ENCODE measurements at regions not wholly inside any gene's neighbourhood (a gene's known extent, or its start where the extent isn't known, plus 50 kb on each side); places are given as distances from the start of the nearest gene placed in this dataset.

GRCh38 chr13:34358811-34359513 lies 541.0 kb downstream of the RFC3 start:
- H3K27ac ChIP-seq (ENCODE audit: low read length): no peak overlapping the region
- peak overlapping the region; percentile 26; the same call in 1 of the 2 replicates for H3K4me2 ChIP-seq (ENCODE audit: low read length)

GRCh38 chr13:34360702-34361101 lies 542.8 kb downstream of the RFC3 start:
- H3K4me3 ChIP-seq (ENCODE audit: low read length): no peak overlapping the region
- H3K27ac ChIP-seq (ENCODE audit: low read length): no peak overlapping the region
- H3K4me2 ChIP-seq (ENCODE audit: low read length): no peak overlapping the region
- no peak for TF ChIP-seq CTCF (IDR thresholded peaks at IDR 0.05; ENCODE audit: low read depth, low read length)
- TF ChIP-seq EZH2phosphoT487 (IDR thresholded peaks at IDR 0.05; ENCODE audit: low read depth): no peak
- H3K36me3 ChIP-seq (replicated peaks; ENCODE audit: low read depth, low read length): no peaks in the 10 kb centered on the region
- H3K9ac ChIP-seq (ENCODE audit: low read length): no peak overlapping the region
- H3K79me2 ChIP-seq (ENCODE audit: low read length): no peaks in the 10 kb centered on the region
- H3K9me3 ChIP-seq (ENCODE audit: insufficient read depth, low read length): no peaks in the 10 kb centered on the region
- H3K4me1 ChIP-seq (ENCODE audit: low read length): peaks cover 26% of the 10 kb centered on the region
- H4K20me1 ChIP-seq (ENCODE audit: insufficient read depth, low read length): no peaks in the 10 kb centered on the region
- H2AFZ ChIP-seq (ENCODE audit: low read depth, low read length): no peak overlapping the region; the same call in 1 of the 2 replicates
- H3K27me3 ChIP-seq (ENCODE audit: low read depth, low read length): no peaks in the 10 kb centered on the region

More at GRCh38 chr13:34358811-34359513, 541.0 kb downstream of the RFC3 start:
- Histone ChIP-seq H3K4me1 (ENCODE audit: low read length) (peaks cover 26% of the 10 kb centered on the region), H3K9me3 (ENCODE audit: insufficient read depth, low read length) (no peaks in the 10 kb centered on the region), H4K20me1 (ENCODE audit: insufficient read depth, low read length) (no peaks in the 10 kb centered on the region), H3K36me3 (replicated peaks; ENCODE audit: low read depth, low read length) (no peaks in the 10 kb centered on the region), H3K27me3 (ENCODE audit: low read depth, low read length) (no peaks in the 10 kb centered on the region), H2AFZ (ENCODE audit: low read depth, low read length) (no peak overlapping the region), H3K9ac (ENCODE audit: low read length) (no peak overlapping the region), H3K79me2 (ENCODE audit: low read length) (no peaks in the 10 kb centered on the region), H3K4me3 (ENCODE audit: low read length) (no peak overlapping the region)
- no peak for TF ChIP-seq EZH2phosphoT487 (IDR thresholded peaks at IDR 0.05; ENCODE audit: low read depth)
- no peak for TF ChIP-seq CTCF (IDR thresholded peaks at IDR 0.05; ENCODE audit: low read depth, low read length)

- TF ChIP-seq EZH2phosphoT487 (IDR thresholded peaks at IDR 0.05; ENCODE audit: low read depth) (no peak), CTCF (IDR thresholded peaks at IDR 0.05; ENCODE audit: low read depth, low read length) (no peak)
- no peaks in the 10 kb centered on the region for H3K9me3 ChIP-seq (ENCODE audit: insufficient read depth, low read length)
- H4K20me1 ChIP-seq (ENCODE audit: insufficient read depth, low read length): no peaks in the 10 kb centered on the region
- H3K4me2 ChIP-seq (ENCODE audit: low read length): no peak overlapping the region
- no peak overlapping the region for H3K27ac ChIP-seq (ENCODE audit: low read length)
- peaks cover 26% of the 10 kb centered on the region for H3K4me1 ChIP-seq (ENCODE audit: low read length)
- no peak overlapping the region for H3K4me3 ChIP-seq (ENCODE audit: low read length)
- H3K9ac ChIP-seq (ENCODE audit: low read length): no peak overlapping the region
- no peaks in the 10 kb centered on the region for H3K79me2 ChIP-seq (ENCODE audit: low read length)
- no peaks in the 10 kb centered on the region for H3K27me3 ChIP-seq (ENCODE audit: low read depth, low read length)
- H2AFZ ChIP-seq (ENCODE audit: low read depth, low read length): no peak overlapping the region
- no peaks in the 10 kb centered on the region for H3K36me3 ChIP-seq (replicated peaks; ENCODE audit: low read depth, low read length)
These were observed 543.6 kb downstream of the RFC3 start for GRCh38 chr13:34361560-34361959.

- Histone ChIP-seq H3K79me2 (ENCODE audit: low read length) (no peaks in the 10 kb centered on the region), H3K27me3 (ENCODE audit: low read depth, low read length) (no peaks in the 10 kb centered on the region), H3K4me3 (ENCODE audit: low read length) (no peak overlapping the region), H3K4me2 (ENCODE audit: low read length) (no peak overlapping the region), H3K9ac (ENCODE audit: low read length) (no peak overlapping the region), H2AFZ (ENCODE audit: low read depth, low read length) (no peak overlapping the region), H4K20me1 (ENCODE audit: insufficient read depth, low read length) (no peaks in the 10 kb centered on the region), H3K4me1 (ENCODE audit: low read length) (peaks cover 10% of the 10 kb centered on the region), H3K36me3 (replicated peaks; ENCODE audit: low read depth, low read length) (no peaks in the 10 kb centered on the region), H3K9me3 (ENCODE audit: insufficient read depth, low read length) (no peaks in the 10 kb centered on the region), H3K27ac (ENCODE audit: low read length) (no peak overlapping the region)
- TF ChIP-seq CTCF (IDR thresholded peaks at IDR 0.05; ENCODE audit: low read depth, low read length) (no peak), EZH2phosphoT487 (IDR thresholded peaks at IDR 0.05; ENCODE audit: low read depth) (no peak)
These were observed 545.3 kb downstream of the RFC3 start for GRCh38 chr13:34363266-34363665.

Measured in OCI-LY3 (cell line).